Esophagus (tissue), 2 donors: ENCODE measurements at regions not wholly inside any gene's neighbourhood (a gene's known extent, or its start where the extent isn't known, plus 50 kb on each side); places are given as distances from the start of the nearest gene placed in this dataset.

ENCODE experiments used
- H3K27ac ChIP-seq, 2 donors: one replicate each; pipeline ENCODE4 v1.5.1; 2013; ENCODE audit warnings: low read depth in 2 of 2, mild to moderate bottlenecking in 2 of 2, inconsistent platforms in 1 of 2, low read length in 1 of 2, moderate library complexity in 1 of 2
- H3K27me3 ChIP-seq, 2 donors: one replicate each; pipeline ENCODE4 v1.6.1; 2013; ENCODE audit warnings: low read length in 2 of 2, control low read depth in 1 of 2, mild to moderate bottlenecking in 1 of 2; ENCODE audit not compliant: insufficient read depth in 2 of 2, control insufficient read depth in 1 of 2
- H3K36me3 ChIP-seq, 2 donors: one replicate each; pipeline ENCODE4 v1.6.1; 2013; ENCODE audit warnings: low read length in 1 of 2; ENCODE audit not compliant: control insufficient read depth in 2 of 2, insufficient read depth in 2 of 2
- H3K4me1 ChIP-seq, 2 donors: one replicate each; pipeline ENCODE4 v1.6.1; 2013; ENCODE audit warnings: low read length in 1 of 2; ENCODE audit not compliant: control insufficient read depth in 2 of 2, insufficient read depth in 2 of 2
- H3K4me3 ChIP-seq, 2 donors: one replicate each; pipeline ENCODE4 v1.5.1; 2013; ENCODE audit warnings: low read length in 2 of 2, mild to moderate bottlenecking in 2 of 2, low read depth in 1 of 2, moderate library complexity in 1 of 2
- H3K9me3 ChIP-seq, 2 donors: one replicate each; pipeline ENCODE4 v1.6.1; 2013; ENCODE audit warnings: mild to moderate bottlenecking in 2 of 2, low read depth in 1 of 2, low read length in 1 of 2, moderate library complexity in 1 of 2; ENCODE audit not compliant: control insufficient read depth in 2 of 2, insufficient read depth in 1 of 2
- WGBS, 2 donors: extraction: QIAGEN DNeasy Blood & Tissue Kit; methylation state at CpG; one replicate each; pipeline ENCODE4 v1.1.7; 2013; 5-methylcytosine and 5-hydroxymethylcytosine counted together
- donor health status: healthy with polysubstance abuse.
- donor health status: Bipolar disorder and iron deficiency.

DNA sequence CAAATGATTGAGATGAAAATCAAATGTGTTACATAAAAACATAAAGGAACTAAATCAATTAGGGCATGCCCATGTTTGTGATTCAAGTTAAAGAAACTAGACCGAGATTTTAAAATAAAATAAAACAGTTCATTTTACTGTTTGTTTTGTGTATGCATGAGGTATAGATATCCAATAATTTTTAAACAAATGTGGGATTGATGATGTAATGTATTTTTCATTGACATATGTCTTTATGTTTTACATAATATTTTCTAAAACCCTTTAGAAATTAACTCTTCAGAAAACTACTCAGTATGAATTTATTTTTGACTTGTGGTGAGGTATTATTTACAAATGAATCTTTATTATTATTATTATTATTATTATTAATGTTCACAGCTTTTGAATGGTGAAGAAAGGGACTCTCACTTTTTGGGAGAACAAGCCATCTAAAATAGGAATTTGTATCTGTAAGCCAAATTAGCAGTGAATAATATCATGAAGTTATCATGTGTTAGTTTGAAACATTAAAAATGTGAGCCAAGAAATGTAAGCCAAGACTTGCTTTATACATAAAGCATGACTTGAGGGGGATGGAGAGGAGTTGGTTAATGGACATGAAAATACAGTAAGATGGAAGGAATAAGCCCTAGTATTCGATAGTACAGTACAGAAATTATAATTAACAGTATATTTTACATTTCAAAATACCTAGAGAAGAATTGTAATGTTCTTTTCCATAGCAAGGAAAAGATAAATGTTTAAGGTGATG, 355.0 kb downstream of the CDH10 start:
- Histone ChIP-seq H3K4me1 (no peaks in the 10 kb centered on the region), H3K27me3 (no peaks in the 10 kb centered on the region), H3K27ac (no peak overlapping the region), H3K9me3 (no peaks in the 10 kb centered on the region), H3K36me3 (no peaks in the 10 kb centered on the region), H3K4me3 (no peak overlapping the region)
- 59 to 63% methylated on average over 2 of the region's 2 CpGs for WGBS, 2 donors

DNA sequence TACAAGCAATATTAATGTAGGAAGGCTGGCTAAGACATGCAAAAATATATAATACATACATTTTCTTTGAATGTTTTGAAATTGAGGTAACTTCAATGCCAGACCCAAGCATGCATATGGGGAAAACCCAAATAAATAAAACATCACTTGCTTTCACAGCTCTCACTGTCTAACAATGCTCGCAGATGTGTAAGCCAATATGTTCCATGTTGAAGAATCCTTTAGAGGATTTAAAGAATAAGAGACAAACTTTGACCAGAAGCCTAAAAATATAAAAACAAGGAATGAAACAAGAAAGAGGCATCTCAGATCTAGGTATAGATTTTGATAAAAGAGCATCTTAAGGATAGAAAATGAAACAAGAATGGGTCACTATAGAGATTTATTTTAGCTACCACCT, 354.2 kb downstream of the CDH10 start:
- 73 to 74% methylated on average over 1 of the region's 1 CpG for WGBS, 2 donors
- Histone ChIP-seq H3K27ac (no peak overlapping the region), H3K9me3 (no peaks in the 10 kb centered on the region), H3K4me1 (no peaks in the 10 kb centered on the region), H3K4me3 (no peak overlapping the region), H3K27me3 (no peaks in the 10 kb centered on the region), H3K36me3 (no peaks in the 10 kb centered on the region)

DNA sequence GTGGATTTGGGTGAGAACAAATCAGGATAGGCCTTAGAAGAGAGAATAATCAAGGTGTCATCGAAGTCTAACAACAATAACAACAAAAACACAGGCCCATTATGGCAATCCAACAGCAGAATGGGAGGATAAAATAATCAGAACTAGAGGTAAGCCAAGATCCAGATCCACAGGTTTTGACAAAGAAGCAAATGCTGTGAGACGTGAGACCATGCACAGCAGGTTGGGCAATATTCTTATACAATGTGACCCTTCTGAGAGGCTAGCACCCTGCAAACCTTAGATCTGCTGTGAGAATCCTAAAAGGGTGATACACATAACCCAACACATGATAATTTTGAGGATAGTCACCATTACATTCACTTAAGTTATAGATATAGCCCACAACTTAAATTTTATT, 352.9 kb downstream of the CDH10 start:
- Histone ChIP-seq H3K36me3 (no peaks in the 10 kb centered on the region), H3K4me1 (no peaks in the 10 kb centered on the region), H3K27ac (no peak overlapping the region), H3K9me3 (no peaks in the 10 kb centered on the region), H3K27me3 (no peaks in the 10 kb centered on the region), H3K4me3 (no peak overlapping the region)
- WGBS, 2 donors = 59 to 69% methylated on average over 2 of the region's 2 CpGs

DNA sequence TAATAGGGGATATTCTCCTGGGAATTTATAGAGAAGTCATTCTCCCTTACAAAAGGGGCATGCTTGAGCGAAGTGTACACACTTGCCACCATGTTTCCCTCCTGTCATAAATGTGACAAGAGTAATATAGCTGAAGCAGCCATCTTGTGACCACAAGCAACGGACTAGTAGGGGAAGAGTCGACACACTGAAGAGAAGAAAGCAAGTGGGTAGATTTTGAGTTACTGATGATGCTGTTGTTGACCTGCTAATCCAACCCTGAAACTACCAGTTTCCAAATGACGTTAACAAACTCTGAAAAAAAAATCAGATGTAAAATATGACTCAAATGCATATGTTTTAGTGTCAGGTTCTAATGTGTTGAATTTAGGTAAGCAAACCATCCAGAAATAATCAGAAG, 350.4 kb downstream of the CDH10 start:
- H3K27me3 ChIP-seq = no peaks in the 10 kb centered on the region
- no peak overlapping the region for H3K4me3 ChIP-seq
- H3K36me3 ChIP-seq = no peaks in the 10 kb centered on the region
- H3K9me3 ChIP-seq = no peaks in the 10 kb centered on the region
- H3K4me1 ChIP-seq = no peaks in the 10 kb centered on the region
- H3K27ac ChIP-seq = no peak overlapping the region
- WGBS, 2 donors = 61 to 64% methylated on average over 4 of the region's 4 CpGs

DNA sequence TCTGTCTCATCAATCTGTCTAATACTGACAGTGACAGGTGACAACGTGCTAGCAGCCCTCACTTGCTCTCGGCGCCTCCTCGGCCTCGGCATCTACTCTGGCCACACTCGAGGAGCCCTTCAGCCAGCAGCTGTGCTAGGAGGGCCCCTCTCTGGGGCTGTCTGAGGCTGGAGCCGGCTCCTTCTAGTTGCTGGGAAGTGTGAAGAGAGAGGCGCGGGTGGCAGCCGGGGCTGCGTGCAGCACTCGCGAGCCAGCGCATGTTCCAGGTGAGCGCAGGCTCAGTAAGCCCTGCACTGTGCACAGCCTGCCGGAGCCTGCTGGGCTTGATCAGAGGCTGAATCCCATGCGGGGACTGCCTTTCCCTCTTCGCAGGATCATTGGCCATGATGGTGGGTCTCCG, 330.7 kb downstream of the CDH10 start:
- Histone ChIP-seq H3K4me1 (no peaks in the 10 kb centered on the region), H3K36me3 (no peaks in the 10 kb centered on the region), H3K4me3 (no peak overlapping the region), H3K27ac (no peak overlapping the region), H3K9me3 (peaks cover 7 to 12% of the 10 kb centered on the region in 2 donors), H3K27me3 (no peaks in the 10 kb centered on the region)
- 91% methylated on average over 19 of the region's 19 CpGs for WGBS, 2 donors

DNA sequence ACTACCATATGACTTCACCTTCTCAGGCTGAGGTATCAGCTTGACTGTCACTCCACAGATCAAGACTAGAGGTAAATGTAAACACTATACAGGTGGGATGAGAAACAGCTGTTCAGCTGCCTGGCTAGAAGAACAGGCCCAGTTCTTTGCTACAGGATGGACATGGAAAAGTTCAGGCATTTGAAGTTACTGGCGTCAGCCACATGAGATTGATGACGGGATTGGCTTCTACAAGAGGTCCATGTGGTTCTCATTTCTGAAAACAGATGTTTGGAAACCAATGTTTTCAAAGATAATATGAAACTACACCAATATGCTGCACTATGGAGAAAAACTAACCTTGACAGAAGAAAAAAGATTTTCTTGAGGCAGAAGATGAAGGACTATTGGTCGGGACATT, 324.1 kb downstream of the CDH10 start:
- peaks cover 0 to 4% of the 10 kb centered on the region in 2 donors for H3K9me3 ChIP-seq
- H3K27ac ChIP-seq = no peak overlapping the region
- 65 to 72% methylated on average over 3 of the region's 3 CpGs for WGBS, 2 donors
- H3K36me3 ChIP-seq = no peaks in the 10 kb centered on the region
- no peaks in the 10 kb centered on the region for H3K27me3 ChIP-seq
- H3K4me1 ChIP-seq = no peaks in the 10 kb centered on the region
- H3K4me3 ChIP-seq = no peak overlapping the region

DNA sequence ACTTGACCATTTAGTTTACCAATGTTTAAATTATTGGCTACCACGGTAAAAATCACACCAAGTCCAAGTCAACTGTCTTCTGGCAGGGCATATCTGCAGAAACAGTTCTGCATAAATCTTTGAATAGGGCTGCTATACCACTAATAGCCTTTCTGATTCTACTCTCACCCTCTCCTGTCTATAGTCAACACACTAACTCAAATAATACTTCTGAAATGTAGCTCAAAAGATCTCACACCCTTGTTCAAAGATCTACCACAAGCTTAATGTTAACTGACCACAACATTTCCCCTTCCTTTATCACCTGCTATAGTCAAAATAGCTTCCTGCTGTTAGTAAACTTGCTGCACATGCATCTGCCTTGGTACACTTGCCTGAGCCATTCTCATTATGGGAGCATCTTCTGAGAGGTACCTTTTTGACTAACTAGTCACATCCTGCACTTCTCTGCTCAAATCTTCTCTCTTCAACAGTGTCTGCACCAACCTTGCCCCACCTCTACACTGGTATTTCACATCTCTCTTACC, 319.4 kb downstream of the CDH10 start:
- Histone ChIP-seq H3K36me3 (no peaks in the 10 kb centered on the region), H3K27me3 (no peaks in the 10 kb centered on the region), H3K27ac (no peak overlapping the region), H3K4me1 (no peaks in the 10 kb centered on the region), H3K9me3 (peaks cover 0 to 2% of the 10 kb centered on the region in 2 donors), H3K4me3 (no peak overlapping the region)
- WGBS, 2 donors = 57 to 73% methylated on average over 1 of the region's 1 CpG

DNA sequence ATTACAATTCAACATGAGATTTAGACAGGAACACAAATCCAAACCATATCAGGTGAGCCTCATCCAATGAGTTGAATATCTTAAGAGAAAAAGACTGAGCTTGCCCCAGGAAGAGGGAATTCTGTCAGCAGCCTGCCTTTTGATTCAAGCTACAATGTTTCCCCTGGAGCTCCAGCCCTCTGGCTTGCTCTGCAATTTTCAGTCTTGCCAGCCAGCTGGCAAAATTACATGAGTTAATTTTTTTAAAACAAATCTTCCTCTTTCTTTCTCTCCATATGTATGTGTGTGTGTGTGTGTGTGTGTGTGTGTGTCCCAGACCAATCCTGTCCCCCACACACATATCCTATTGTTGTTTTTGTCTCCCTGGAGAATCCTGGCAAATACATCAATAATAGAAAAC, 313.2 kb downstream of the CDH10 start:
- no peaks in the 10 kb centered on the region for H3K36me3 ChIP-seq
- no peaks in the 10 kb centered on the region for H3K9me3 ChIP-seq
- no peak overlapping the region for H3K4me3 ChIP-seq

DNA sequence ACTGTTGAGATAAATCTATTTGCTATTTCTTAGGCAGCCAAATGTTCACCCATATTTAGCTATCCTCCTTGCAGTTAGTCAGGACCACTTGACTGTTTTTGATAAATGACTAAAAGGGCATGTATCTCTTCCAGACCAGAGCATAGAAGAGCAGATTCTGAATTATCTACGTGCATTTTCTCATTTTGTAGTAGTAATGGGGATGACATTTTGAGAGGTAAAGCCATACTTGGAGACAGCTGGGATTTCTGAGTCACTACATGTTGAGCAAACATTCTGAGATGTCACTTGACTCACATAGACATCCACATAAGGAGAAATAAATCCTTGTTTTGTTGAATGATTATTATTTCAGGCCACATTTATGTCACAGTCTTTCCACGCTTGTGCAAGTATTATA, 297.6 kb downstream of the CDH10 start:
- no peaks in the 10 kb centered on the region for H3K27me3 ChIP-seq
- H3K4me1 ChIP-seq = no peaks in the 10 kb centered on the region
- H3K9me3 ChIP-seq = peaks cover 6 to 7% of the 10 kb centered on the region in 2 donors
- H3K4me3 ChIP-seq = no peak overlapping the region
- 63 to 68% methylated on average over 2 of the region's 2 CpGs for WGBS, 2 donors
- H3K36me3 ChIP-seq = no peaks in the 10 kb centered on the region
- no peak overlapping the region for H3K27ac ChIP-seq

More for the DNA sequence above, 313.2 kb downstream of the CDH10 start:
- Histone ChIP-seq H3K27me3 (no peaks in the 10 kb centered on the region), H3K4me1 (no peaks in the 10 kb centered on the region), H3K27ac (no peak overlapping the region)

DNA sequence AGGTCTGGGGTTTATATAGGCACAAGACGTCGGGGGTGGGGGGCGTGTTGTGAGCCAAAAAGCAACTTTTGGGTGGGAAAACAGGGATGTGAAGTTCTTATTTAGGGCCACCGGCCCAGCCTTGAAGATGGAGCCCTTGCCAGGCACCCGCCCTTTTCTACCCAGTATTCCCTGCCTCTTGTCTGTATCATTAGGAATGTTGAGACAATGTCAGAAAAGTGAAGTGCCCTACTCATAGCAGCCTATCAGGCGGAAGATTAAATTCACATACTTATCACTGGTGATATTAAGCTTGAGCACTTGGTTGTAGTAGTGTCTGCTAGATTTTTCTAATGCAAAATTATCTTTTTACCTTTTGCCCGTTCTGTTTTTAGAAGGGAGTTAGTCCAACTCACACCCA, 293.5 kb downstream of the CDH10 start:
- WGBS, 2 donors = 80 to 81% methylated on average over 7 of the region's 7 CpGs
- H3K27ac ChIP-seq = no peak overlapping the region

More for the DNA sequence above, 293.5 kb downstream of the CDH10 start:
- Histone ChIP-seq H3K27me3 (no peaks in the 10 kb centered on the region), H3K9me3 (peaks cover 7 to 10% of the 10 kb centered on the region in 2 donors), H3K36me3 (no peaks in the 10 kb centered on the region), H3K4me1 (no peaks in the 10 kb centered on the region), H3K4me3 (no peak overlapping the region)
